Caki2 (cell line): ENCODE measurements at regions not wholly inside any gene's neighbourhood (a gene's known extent, or its start where the extent isn't known, plus 50 kb on each side); places are given as distances from the start of the nearest gene placed in this dataset.
A peak's percentile ranks its signal among the peaks of the same experiment; 100 is the strongest.
"Not testable (repeated sequence)": the region's sequence is repeated elsewhere in the genome, so short reads cannot be mapped to it uniquely, and the experiment has no call there.

ENCODE experiments used
- DNase-seq: peaks from one replicate; pipeline ENCODE4 v3.0.0-alpha.2; 2015; ENCODE audit warnings: low read depth
- in situ Hi-C: cut with HindIII; loops from 2 replicates; pipeline ENCODE4 v1.10.0; 2016; ENCODE audit warnings: low sequenced_read_pairs, low pct_unique_long_range_greater_than_20kb, mixed read lengths

DNA sequence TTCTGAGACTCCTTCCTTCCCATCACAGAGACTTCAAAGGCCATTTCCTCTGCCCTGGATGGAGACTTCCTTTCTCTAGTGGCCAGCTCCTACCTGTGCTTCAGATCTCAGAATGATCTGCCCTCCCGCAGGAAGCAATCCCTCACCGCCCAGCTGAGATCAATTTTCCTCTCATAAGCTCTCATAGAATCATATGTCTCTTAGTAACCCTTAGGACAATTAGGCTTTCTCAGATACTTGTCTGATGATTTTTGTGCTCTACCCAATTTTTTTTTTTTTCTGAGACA, 212.6 kb upstream of the PRSS58 start:
- in situ Hi-C loops, result no loop called here
- DNase-seq, result no peak

- in situ Hi-C loops, result no loop called here
- DNase-seq, result no peak
Measured at GRCh38 chr7:142469696-142470543, 212.1 kb upstream of the PRSS58 start.

DNA sequence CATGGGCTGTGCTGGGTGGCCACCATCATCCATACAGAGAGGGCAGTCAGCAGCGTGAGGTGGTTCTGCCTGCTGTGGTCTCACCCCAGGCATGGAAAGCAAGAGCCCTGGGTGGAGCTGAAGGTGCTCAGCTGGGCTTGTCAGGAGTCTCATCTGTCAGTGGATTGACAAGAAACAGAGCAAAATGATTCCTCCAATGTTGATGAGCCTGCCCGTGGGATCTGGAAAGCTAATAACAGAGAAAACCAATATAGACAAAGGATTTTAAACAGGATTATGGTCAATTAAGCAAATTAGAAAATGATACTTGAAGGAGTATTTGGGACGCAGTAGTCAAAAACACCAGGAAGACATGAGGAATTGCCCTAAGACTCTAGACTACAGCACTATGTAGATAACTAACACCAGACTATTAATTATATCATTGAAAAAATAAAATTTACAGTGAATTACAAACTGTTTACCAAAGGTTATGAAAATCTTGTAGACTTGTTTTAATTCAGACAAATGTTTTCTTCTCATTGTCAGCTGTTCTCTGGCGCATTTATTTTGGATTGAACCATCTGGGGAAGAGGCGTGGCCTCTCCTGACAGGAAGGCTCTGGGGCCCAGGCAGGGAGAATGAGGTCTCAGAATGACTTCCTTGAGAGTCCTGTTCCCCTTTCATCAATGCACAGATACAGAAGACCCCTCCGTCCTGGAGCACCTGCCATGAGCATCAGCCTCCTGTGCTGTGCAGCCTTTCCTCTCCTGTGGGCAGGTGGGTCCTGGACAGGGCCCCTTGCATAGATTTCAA, 211.2 kb upstream of the PRSS58 start:
- in situ Hi-C loops, result no loop called here
- DNase-seq, result no peak

DNA sequence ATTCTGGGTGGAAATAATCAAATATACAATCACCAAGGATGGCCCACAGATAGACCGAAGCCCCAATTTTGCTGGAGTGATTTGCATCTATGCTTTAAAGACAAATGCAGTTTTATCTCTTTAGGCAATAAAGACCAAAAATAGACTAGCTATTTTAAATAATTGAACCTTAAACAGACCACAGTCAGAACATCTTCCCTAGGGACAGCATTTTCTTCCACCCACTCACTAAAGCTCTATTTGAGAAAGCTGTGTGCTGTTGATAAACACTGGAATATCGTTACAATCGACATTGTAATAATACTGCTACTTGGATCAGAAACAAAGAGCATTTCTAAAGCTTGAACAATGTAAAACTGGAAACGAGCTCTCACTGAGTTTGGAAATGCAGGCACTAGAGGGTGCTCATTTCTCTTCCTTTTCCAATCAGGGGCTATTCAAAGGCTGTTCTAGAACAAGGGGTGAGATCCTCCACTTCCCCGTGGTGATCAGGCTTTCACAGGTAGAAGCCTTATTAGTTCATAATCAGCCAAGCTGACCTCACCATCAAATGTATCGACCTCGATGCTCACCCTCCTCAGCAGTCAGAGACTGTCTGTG, 209.3 kb upstream of the PRSS58 start:
- in situ Hi-C loops, DNase-seq: not testable (repeated sequence)

- no peak for DNase-seq
- in situ Hi-C loops, result no loop called here
Measured at GRCh38 chr7:142463401-142463850, 205.6 kb upstream of the PRSS58 start.

- no peak for DNase-seq
Measured at GRCh38 chr7:142461437-142461836, 203.6 kb upstream of the PRSS58 start.

GRCh38 chr7:142460402-142461117, 202.7 kb upstream of the PRSS58 start:
- no peak for DNase-seq
- in situ Hi-C loops, result no loop called here

More at GRCh38 chr7:142461437-142461836, 203.6 kb upstream of the PRSS58 start:
- in situ Hi-C loops, result no loop called here

GRCh38 chr7:142459551-142459963, 201.7 kb upstream of the PRSS58 start:
- in situ Hi-C loops, result no loop called here

GRCh38 chr7:142457146-142457703, 199.4 kb upstream of the PRSS58 start:
- in situ Hi-C loops, result no loop called here
- DNase-seq, result no peak

More at GRCh38 chr7:142459551-142459963, 201.7 kb upstream of the PRSS58 start:
- DNase-seq, result peak; percentile 44

DNA sequence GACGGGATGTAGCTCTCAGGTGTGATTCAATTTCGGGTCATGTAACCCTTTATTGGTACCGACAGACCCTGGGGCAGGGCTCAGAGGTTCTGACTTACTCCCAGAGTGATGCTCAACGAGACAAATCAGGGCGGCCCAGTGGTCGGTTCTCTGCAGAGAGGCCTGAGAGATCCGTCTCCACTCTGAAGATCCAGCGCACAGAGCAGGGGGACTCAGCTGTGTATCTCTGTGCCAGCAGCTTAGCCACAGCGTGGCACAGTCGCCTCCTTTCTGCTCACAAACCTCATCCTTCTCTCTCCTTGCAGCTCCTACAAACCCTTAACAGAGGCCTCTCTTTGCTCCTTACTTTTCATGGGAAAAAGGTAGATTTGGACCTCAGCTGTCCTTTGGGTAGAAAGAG, 197.5 kb upstream of the PRSS58 start:
- DNase-seq, result no peak

DNA sequence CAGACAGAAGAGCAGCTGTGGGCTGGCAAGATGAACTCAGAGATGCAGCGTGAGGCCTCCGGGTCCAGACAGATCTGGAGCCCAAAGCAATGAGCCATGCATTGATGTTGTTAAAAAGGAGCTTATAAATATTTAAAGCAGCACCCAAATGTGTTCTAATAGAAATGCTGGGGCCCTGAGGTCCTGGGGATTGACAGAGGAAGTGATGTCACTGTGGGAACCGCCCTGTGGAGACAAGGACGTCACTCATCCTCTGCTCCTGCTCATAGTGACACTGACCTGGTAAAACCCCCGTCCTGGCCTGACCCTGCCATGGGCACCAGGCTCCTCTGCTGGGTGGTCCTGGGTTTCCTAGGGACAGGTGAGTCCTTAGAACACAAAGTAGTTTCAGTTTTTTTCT, 197.0 kb upstream of the PRSS58 start:
- no peak for DNase-seq
- in situ Hi-C loops, result no loop called here

More for the DNA sequence above, 197.5 kb upstream of the PRSS58 start:
- in situ Hi-C loops, result no loop called here

DNA sequence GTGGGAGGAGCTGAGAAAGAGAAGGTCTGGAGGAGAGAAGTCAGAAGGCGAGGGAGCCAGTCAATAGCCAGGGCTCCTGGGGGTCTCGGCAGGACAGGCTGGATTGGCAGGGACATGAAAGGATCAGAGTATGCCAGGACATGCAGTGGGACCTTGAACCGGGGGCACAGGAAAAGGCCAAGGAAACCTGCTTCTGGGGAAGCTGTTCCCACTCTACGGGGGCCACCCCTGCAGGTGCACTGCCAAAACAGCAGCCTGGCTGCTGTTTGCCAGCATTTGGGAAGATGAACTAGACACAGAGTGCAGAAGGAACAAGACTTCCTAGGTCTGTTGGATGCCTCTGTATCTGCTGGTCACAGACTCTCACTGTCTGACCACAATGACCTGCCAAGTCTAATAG, 194.9 kb upstream of the PRSS58 start:
- DNase-seq, result no peak

GRCh38 chr7:142451817-142452216, 194.0 kb upstream of the PRSS58 start:
- in situ Hi-C loops, result no loop called here
- DNase-seq, result no peak

More for the DNA sequence above, 194.9 kb upstream of the PRSS58 start:
- in situ Hi-C loops, result no loop called here

DNA sequence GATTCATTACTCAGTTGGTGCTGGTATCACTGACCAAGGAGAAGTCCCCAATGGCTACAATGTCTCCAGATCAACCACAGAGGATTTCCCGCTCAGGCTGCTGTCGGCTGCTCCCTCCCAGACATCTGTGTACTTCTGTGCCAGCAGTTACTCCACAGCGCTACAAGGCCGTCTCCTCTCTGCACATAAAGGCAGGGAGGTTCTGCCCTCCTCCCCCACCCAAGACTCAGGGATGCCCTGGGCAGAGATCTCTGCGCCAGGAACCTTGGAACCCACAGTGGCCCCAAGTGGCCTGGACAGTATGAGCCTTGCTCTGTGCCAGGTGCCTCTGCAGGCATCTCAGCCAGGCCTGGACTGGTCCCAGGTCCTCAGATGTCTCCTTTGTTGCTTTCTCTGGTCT, 193.4 kb upstream of the PRSS58 start:
- no peak for DNase-seq
- in situ Hi-C loops, result no loop called here

GRCh38 chr7:142450695-142451094, 192.8 kb upstream of the PRSS58 start:
- in situ Hi-C loops, result no loop called here
- no peak for DNase-seq

GRCh38 chr7:142450206-142450605, 192.3 kb upstream of the PRSS58 start:
- in situ Hi-C loops, result no loop called here
- no peak for DNase-seq

DNA sequence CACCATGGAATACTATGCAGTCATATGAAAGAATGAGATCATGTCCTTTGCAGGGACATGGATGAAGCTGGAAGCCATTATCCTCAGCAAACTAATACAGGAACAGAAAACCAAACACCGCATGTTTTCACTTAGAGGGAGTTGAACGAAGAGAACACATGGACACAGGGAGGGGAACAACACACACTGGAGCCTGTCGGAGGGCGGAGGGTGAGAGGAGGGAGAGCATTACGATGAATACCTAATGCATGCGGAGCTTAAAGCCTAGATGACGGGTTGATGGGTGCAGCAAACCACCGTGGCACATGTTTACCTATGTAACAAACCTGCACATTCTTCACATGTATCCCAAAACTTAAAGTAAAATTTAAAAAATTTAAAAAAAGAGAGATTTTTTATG, 191.0 kb upstream of the PRSS58 start:
- DNase-seq, in situ Hi-C loops: not testable (repeated sequence)

GRCh38 chr7:142447762-142448161, 189.9 kb upstream of the PRSS58 start:
- no peak for DNase-seq
- in situ Hi-C loops, result no loop called here
